Upper lobe of left lung (tissue), 4 donors: ENCODE measurements at regions not wholly inside any gene's neighbourhood (a gene's known extent, or its start where the extent isn't known, plus 50 kb on each side); places are given as distances from the start of the nearest gene placed in this dataset.

ENCODE experiments used
- EP300 ChIP-seq, 4 donors: sonication (generic); formaldehyde crosslinking; IDR thresholded peaks; one replicate each; pipeline ENCODE4 v1.5.1; 2017; ENCODE audit warnings: antibody characterized with exemption in 4 of 4, control low read depth in 2 of 4
- POLR2A ChIP-seq, 4 donors: fragments of 450-650 bp; IDR thresholded peaks; one replicate each; pipeline ENCODE4 v1.5.1; 2016 to 2017; ENCODE audit warnings: antibody characterized with exemption in 4 of 4, mild to moderate bottlenecking in 2 of 4
- POLR2AphosphoS5 ChIP-seq, 2 donors: sonication (generic); formaldehyde crosslinking; IDR thresholded peaks; one replicate each; pipeline ENCODE4 v1.5.1; 2017; ENCODE audit warnings: antibody characterized with exemption in 2 of 2
- TF ChIP-seq, protein P1 (sequence below), 6 experiments: fragments of 450-650 bp in 4 of 6; fragments of 200-600 bp in 2 of 6; sonication (generic) in 2 of 6; IDR thresholded peaks; one replicate each; pipeline ENCODE4 v1.5.1; 2016 to 2019; ENCODE audit warnings: antibody characterized with exemption in 6 of 6

GRCh38 chr2:120499784-120500495 lies 154.0 kb downstream of the INHBB start:
- TF ChIP-seq, protein P1, sequence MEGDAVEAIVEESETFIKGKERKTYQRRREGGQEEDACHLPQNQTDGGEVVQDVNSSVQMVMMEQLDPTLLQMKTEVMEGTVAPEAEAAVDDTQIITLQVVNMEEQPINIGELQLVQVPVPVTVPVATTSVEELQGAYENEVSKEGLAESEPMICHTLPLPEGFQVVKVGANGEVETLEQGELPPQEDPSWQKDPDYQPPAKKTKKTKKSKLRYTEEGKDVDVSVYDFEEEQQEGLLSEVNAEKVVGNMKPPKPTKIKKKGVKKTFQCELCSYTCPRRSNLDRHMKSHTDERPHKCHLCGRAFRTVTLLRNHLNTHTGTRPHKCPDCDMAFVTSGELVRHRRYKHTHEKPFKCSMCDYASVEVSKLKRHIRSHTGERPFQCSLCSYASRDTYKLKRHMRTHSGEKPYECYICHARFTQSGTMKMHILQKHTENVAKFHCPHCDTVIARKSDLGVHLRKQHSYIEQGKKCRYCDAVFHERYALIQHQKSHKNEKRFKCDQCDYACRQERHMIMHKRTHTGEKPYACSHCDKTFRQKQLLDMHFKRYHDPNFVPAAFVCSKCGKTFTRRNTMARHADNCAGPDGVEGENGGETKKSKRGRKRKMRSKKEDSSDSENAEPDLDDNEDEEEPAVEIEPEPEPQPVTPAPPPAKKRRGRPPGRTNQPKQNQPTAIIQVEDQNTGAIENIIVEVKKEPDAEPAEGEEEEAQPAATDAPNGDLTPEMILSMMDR (IDR thresholded peaks at IDR 0.05) = no peak
- no peak for TF ChIP-seq EP300 (IDR thresholded peaks at IDR 0.05)
- no peak for TF ChIP-seq POLR2A (IDR thresholded peaks at IDR 0.05)
- no peak for TF ChIP-seq POLR2AphosphoS5 (IDR thresholded peaks at IDR 0.05)
